GM12891 (cell line): ENCODE measurements at regions not wholly inside any gene's neighbourhood (a gene's known extent, or its start where the extent isn't known, plus 50 kb on each side); places are given as distances from the start of the nearest gene placed in this dataset.

Experiments
- POLR2A ChIP-seq: IDR thresholded peaks from 2 replicates; pipeline ENCODE4 v1.6.1; 2011; ENCODE audit warnings: low read depth, low read length, control low read depth
- POLR2AphosphoS5 ChIP-seq: IDR thresholded peaks from 2 replicates; pipeline ENCODE4 v1.6.1; 2011; ENCODE audit warnings: low read depth, low read length, control low read depth

GRCh38 chr16:86881861-86882273 is 303.5 kb downstream of the FOXL1 start:
- no peak for TF ChIP-seq POLR2AphosphoS5
- TF ChIP-seq POLR2A, result no peak
